ENCODE measurements at regions not wholly inside any gene's neighbourhood (a gene's known extent, or its start where the extent isn't known, plus 50 kb on each side); places are given as distances from the start of the nearest gene placed in this dataset.
"Not testable (repeated sequence)": the region's sequence is repeated elsewhere in the genome, so short reads cannot be mapped to it uniquely, and the experiment has no call there.

GRCh38 chr20:36082315-36082915 is 72.1 kb upstream of the EPB41L1 start:
- Histone ChIP-seq H3K9ac (no peak overlapping the region), H3K79me2 (ENCODE audit: low read depth) (no peaks in the 10 kb centered on the region), H4K20me1 (ENCODE audit: low read depth) (no peaks in the 10 kb centered on the region), H3K36me3 (no peaks in the 10 kb centered on the region), H3F3A (ENCODE audit: low read depth) (no peaks in the 10 kb centered on the region), H3K4me1 (no peaks in the 10 kb centered on the region), H3K9me3 (ENCODE audit: low read depth) (no peaks in the 10 kb centered on the region), H3K27me3 (peaks cover 7% of the 10 kb centered on the region), H3K27ac (no peak overlapping the region), H3K4me3 (no peak overlapping the region), H3K4me2 (no peak overlapping the region), H2AFZ (replicated peaks) (no peak overlapping the region)
- Mint-ChIP-seq H3K27ac (no peak overlapping the region), H3K27me3 (ENCODE audit: insufficient read depth, low read depth) (peaks cover 4% of the 10 kb centered on the region), H3K4me3 (no peak overlapping the region), H3K9me3 (peaks cover 3% of the 10 kb centered on the region), H3K4me1 (peaks cover 2% of the 10 kb centered on the region), H3K36me3 (no peaks in the 10 kb centered on the region)
- no peak for DNase-seq (ENCODE audit: low spot score)
- TF ChIP-seq EZH2 (IDR thresholded peaks at IDR 0.05) (no peak), CTCF (IDR thresholded peaks at IDR 0.05) (no peak), EZH2phosphoT487 (IDR thresholded peaks at IDR 0.05) (no peak)

- not testable (repeated sequence) for H3K27me3 ChIP-seq; H3K27ac ChIP-seq; H3K4me1 Mint-ChIP-seq; H3K4me1 ChIP-seq; DNase-seq (ENCODE audit: low spot score); H3K27me3 Mint-ChIP-seq (ENCODE audit: insufficient read depth, low read depth); H3K4me3 ChIP-seq; H3K4me3 Mint-ChIP-seq; H3K36me3 ChIP-seq; H4K20me1 ChIP-seq (ENCODE audit: low read depth); H2AFZ ChIP-seq (replicated peaks); H3F3A ChIP-seq (ENCODE audit: low read depth); H3K9me3 ChIP-seq (ENCODE audit: low read depth); H3K4me2 ChIP-seq; H3K27ac Mint-ChIP-seq; H3K36me3 Mint-ChIP-seq; H3K9ac ChIP-seq; H3K79me2 ChIP-seq (ENCODE audit: low read depth); H3K9me3 Mint-ChIP-seq
Observed at GRCh38 chr20:36083200-36083599, 71.3 kb upstream of the EPB41L1 start.

- H3K79me2 ChIP-seq (ENCODE audit: low read depth), result no peaks in the 10 kb centered on the region
- H3K4me1 ChIP-seq, result no peaks in the 10 kb centered on the region
- H3K27ac Mint-ChIP-seq, result no peak overlapping the region
- no peaks in the 10 kb centered on the region for H3K36me3 ChIP-seq
- no peak overlapping the region for H3K9ac ChIP-seq
- H2AFZ ChIP-seq (replicated peaks), result no peak overlapping the region
- no peaks in the 10 kb centered on the region for H3K36me3 Mint-ChIP-seq
- DNase-seq (ENCODE audit: low spot score), result no peak
- peaks cover 16% of the 10 kb centered on the region for H3K27me3 ChIP-seq
- no peak overlapping the region for H3K27ac ChIP-seq
- no peaks in the 10 kb centered on the region for H3F3A ChIP-seq (ENCODE audit: low read depth)
- peaks cover 4% of the 10 kb centered on the region for H3K4me1 Mint-ChIP-seq
- H3K9me3 Mint-ChIP-seq, result peaks cover 3% of the 10 kb centered on the region
- no peak overlapping the region for H3K4me3 ChIP-seq
- H3K4me3 Mint-ChIP-seq, result no peak overlapping the region
- TF ChIP-seq CTCF (IDR thresholded peaks at IDR 0.05), result no peak
- no peak for TF ChIP-seq EZH2phosphoT487 (IDR thresholded peaks at IDR 0.05)
- no peak for TF ChIP-seq EZH2 (IDR thresholded peaks at IDR 0.05)
- H3K9me3 ChIP-seq (ENCODE audit: low read depth), result no peaks in the 10 kb centered on the region
- peaks cover 7% of the 10 kb centered on the region for H3K27me3 Mint-ChIP-seq (ENCODE audit: insufficient read depth, low read depth)
- no peak overlapping the region for H3K4me2 ChIP-seq
- H4K20me1 ChIP-seq (ENCODE audit: low read depth), result no peaks in the 10 kb centered on the region
Observed at GRCh38 chr20:36084356-36084755, 70.2 kb upstream of the EPB41L1 start.

GRCh38 chr20:36084897-36085613 is 69.5 kb upstream of the EPB41L1 start:
- no peaks in the 10 kb centered on the region for H3K36me3 ChIP-seq
- Mint-ChIP-seq H3K4me1 (peaks cover 4% of the 10 kb centered on the region), H3K27ac (no peak overlapping the region), H3K27me3 (ENCODE audit: insufficient read depth, low read depth) (peaks cover 3% of the 10 kb centered on the region), H3K36me3 (no peaks in the 10 kb centered on the region), H3K9me3 (peaks cover 3% of the 10 kb centered on the region), H3K4me3 (no peak overlapping the region)
- no peaks in the 10 kb centered on the region for H3K4me1 ChIP-seq
- H3K4me3 ChIP-seq, result no peak overlapping the region
- no peaks in the 10 kb centered on the region for H3K9me3 ChIP-seq (ENCODE audit: low read depth)
- H3F3A ChIP-seq (ENCODE audit: low read depth), result peaks cover under 1% of the 10 kb centered on the region
- H3K27me3 ChIP-seq, result peaks cover 21% of the 10 kb centered on the region
- no peaks in the 10 kb centered on the region for H4K20me1 ChIP-seq (ENCODE audit: low read depth)
- no peak for DNase-seq (ENCODE audit: low spot score)
- H3K79me2 ChIP-seq (ENCODE audit: low read depth), result no peaks in the 10 kb centered on the region
- no peak overlapping the region for H3K9ac ChIP-seq
- H3K27ac ChIP-seq, result no peak overlapping the region
- no peak overlapping the region for H2AFZ ChIP-seq (replicated peaks)
- H3K4me2 ChIP-seq, result no peak overlapping the region
- TF ChIP-seq CTCF (IDR thresholded peaks at IDR 0.05) (no peak), EZH2phosphoT487 (IDR thresholded peaks at IDR 0.05) (no peak), EZH2 (IDR thresholded peaks at IDR 0.05) (no peak)
